ENCODE measurements at regions not wholly inside any gene's neighbourhood (a gene's known extent, or its start where the extent isn't known, plus 50 kb on each side); places are given as distances from the start of the nearest gene placed in this dataset.

GRCh38 chr19:29367791-29368222 is 154.9 kb upstream of the UQCRFS1 start:
- H3K27ac Mint-ChIP-seq: no peak overlapping the region
- H3K4me2 ChIP-seq (replicated peaks; ENCODE audit: low read depth, low read length, poor library complexity, severe bottlenecking): no peak overlapping the region
- H3K27me3 ChIP-seq (replicated peaks in 1 of 4; ENCODE audit: control extremely low read depth in 1 of 4, control insufficient read depth in 3 of 4, insufficient read depth in 4 of 4, low read length in 3 of 4): no peaks in the 10 kb centered on the region
- no peaks in the 10 kb centered on the region for H3K4me1 ChIP-seq (ENCODE audit: control insufficient read depth in 2 of 2, insufficient read depth in 2 of 2, low read length in 2 of 2)
- no peaks in the 10 kb centered on the region for H3K79me2 ChIP-seq (ENCODE audit: control insufficient read depth, insufficient read depth, low read length)
- H3K4me3 Mint-ChIP-seq: no peak overlapping the region
- H3K4me1 Mint-ChIP-seq: no peaks in the 10 kb centered on the region
- TF ChIP-seq, protein P1, sequence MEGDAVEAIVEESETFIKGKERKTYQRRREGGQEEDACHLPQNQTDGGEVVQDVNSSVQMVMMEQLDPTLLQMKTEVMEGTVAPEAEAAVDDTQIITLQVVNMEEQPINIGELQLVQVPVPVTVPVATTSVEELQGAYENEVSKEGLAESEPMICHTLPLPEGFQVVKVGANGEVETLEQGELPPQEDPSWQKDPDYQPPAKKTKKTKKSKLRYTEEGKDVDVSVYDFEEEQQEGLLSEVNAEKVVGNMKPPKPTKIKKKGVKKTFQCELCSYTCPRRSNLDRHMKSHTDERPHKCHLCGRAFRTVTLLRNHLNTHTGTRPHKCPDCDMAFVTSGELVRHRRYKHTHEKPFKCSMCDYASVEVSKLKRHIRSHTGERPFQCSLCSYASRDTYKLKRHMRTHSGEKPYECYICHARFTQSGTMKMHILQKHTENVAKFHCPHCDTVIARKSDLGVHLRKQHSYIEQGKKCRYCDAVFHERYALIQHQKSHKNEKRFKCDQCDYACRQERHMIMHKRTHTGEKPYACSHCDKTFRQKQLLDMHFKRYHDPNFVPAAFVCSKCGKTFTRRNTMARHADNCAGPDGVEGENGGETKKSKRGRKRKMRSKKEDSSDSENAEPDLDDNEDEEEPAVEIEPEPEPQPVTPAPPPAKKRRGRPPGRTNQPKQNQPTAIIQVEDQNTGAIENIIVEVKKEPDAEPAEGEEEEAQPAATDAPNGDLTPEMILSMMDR (IDR thresholded peaks at IDR 0.05): no peak
- TF ChIP-seq EZH2 (IDR thresholded peaks at IDR 0.05; ENCODE audit: borderline replicate concordance, insufficient read depth, low read depth, low read length, poor library complexity, severe bottlenecking): no peak
- no peak overlapping the region for H2AFZ ChIP-seq (ENCODE audit: insufficient read depth, low read depth, low read length, poor library complexity, severe bottlenecking)
- DNase-seq (no peak), ATAC-seq (ENCODE audit: low read depth) (no peak)
- H3K4me3 ChIP-seq (ENCODE audit: control extremely low read depth in 1 of 5, extremely low read depth in 1 of 5, insufficient read depth in 1 of 5, low read depth in 2 of 5, low read length in 4 of 5): no peak overlapping the region
- H3K9me3 ChIP-seq (ENCODE audit: control extremely low read depth in 1 of 3, control insufficient read depth in 2 of 3, insufficient read depth in 1 of 3, low read length in 2 of 3): peaks cover 0 to 10% (median 0%) of the 10 kb centered on the region in 3 donors
- WGBS (ENCODE audit: insufficient coverage): 35% methylated on average over 6 of the region's 7 CpGs
- no peaks in the 10 kb centered on the region for H3K36me3 ChIP-seq (replicated peaks in 1 of 2; ENCODE audit: control extremely low read depth in 1 of 2, control insufficient read depth in 1 of 2, extremely low read depth in 1 of 2, insufficient read depth in 2 of 2, low read length in 1 of 2)
- no peaks in the 10 kb centered on the region for H3K27me3 Mint-ChIP-seq
- ChIA-PET POLR2A (no interaction called here), CTCF (no interaction called here)
- peaks cover 3% of the 10 kb centered on the region for H3K9me3 Mint-ChIP-seq (ENCODE audit: insufficient read depth)
- no peak overlapping the region for H3K9ac ChIP-seq (ENCODE audit: low read length)
- intact Hi-C loops (cut with micrococcal nuclease): no loop called here
- H4K20me1 ChIP-seq (ENCODE audit: control insufficient read depth, insufficient read depth, low read length, poor library complexity, severe bottlenecking): no peaks in the 10 kb centered on the region
- H3K27ac ChIP-seq (ENCODE audit: low read length in 2 of 2): no peak overlapping the region

- Histone ChIP-seq H3K27me3 (replicated peaks in 1 of 4; ENCODE audit: control extremely low read depth in 1 of 4, control insufficient read depth in 3 of 4, insufficient read depth in 4 of 4, low read length in 3 of 4) (no peaks in the 10 kb centered on the region), H3K9me3 (ENCODE audit: control extremely low read depth in 1 of 3, control insufficient read depth in 2 of 3, insufficient read depth in 1 of 3, low read length in 2 of 3) (peaks cover 0 to 10% (median 0%) of the 10 kb centered on the region in 3 donors), H3K4me3 (ENCODE audit: control extremely low read depth in 1 of 5, extremely low read depth in 1 of 5, insufficient read depth in 1 of 5, low read depth in 2 of 5, low read length in 4 of 5) (no peak overlapping the region), H3K79me2 (ENCODE audit: control insufficient read depth, insufficient read depth, low read length) (no peaks in the 10 kb centered on the region), H2AFZ (ENCODE audit: insufficient read depth, low read depth, low read length, poor library complexity, severe bottlenecking) (no peak overlapping the region), H3K4me2 (replicated peaks; ENCODE audit: low read depth, low read length, poor library complexity, severe bottlenecking) (no peak overlapping the region), H3K9ac (ENCODE audit: low read length) (no peak overlapping the region), H3K4me1 (ENCODE audit: control insufficient read depth in 2 of 2, insufficient read depth in 2 of 2, low read length in 2 of 2) (no peaks in the 10 kb centered on the region), H4K20me1 (ENCODE audit: control insufficient read depth, insufficient read depth, low read length, poor library complexity, severe bottlenecking) (no peaks in the 10 kb centered on the region), H3K36me3 (replicated peaks in 1 of 2; ENCODE audit: control extremely low read depth in 1 of 2, control insufficient read depth in 1 of 2, extremely low read depth in 1 of 2, insufficient read depth in 2 of 2, low read length in 1 of 2) (no peaks in the 10 kb centered on the region), H3K27ac (ENCODE audit: low read length in 2 of 2) (no peak overlapping the region)
- ChIA-PET CTCF (no interaction called here), POLR2A (no interaction called here)
- Mint-ChIP-seq H3K27ac (no peak overlapping the region), H3K9me3 (ENCODE audit: insufficient read depth) (no peaks in the 10 kb centered on the region), H3K4me3 (no peak overlapping the region), H3K4me1 (no peaks in the 10 kb centered on the region), H3K27me3 (no peaks in the 10 kb centered on the region)
- no peak for TF ChIP-seq EZH2 (IDR thresholded peaks at IDR 0.05; ENCODE audit: borderline replicate concordance, insufficient read depth, low read depth, low read length, poor library complexity, severe bottlenecking)
- TF ChIP-seq, protein P1 (IDR thresholded peaks at IDR 0.05): no peak
- no peak for DNase-seq
- ATAC-seq (ENCODE audit: low read depth): no peak
- WGBS (ENCODE audit: insufficient coverage): 88% methylated on average over 5 of the region's 9 CpGs
- intact Hi-C loops (cut with micrococcal nuclease): no loop called here
Measured at GRCh38 chr19:29370276-29370675, 155.5 kb upstream of the VSTM2B start.
